ENCODE measurements at regions not wholly inside any gene's neighbourhood (a gene's known extent, or its start where the extent isn't known, plus 50 kb on each side); places are given as distances from the start of the nearest gene placed in this dataset.

- TF ChIP-seq, protein P1, sequence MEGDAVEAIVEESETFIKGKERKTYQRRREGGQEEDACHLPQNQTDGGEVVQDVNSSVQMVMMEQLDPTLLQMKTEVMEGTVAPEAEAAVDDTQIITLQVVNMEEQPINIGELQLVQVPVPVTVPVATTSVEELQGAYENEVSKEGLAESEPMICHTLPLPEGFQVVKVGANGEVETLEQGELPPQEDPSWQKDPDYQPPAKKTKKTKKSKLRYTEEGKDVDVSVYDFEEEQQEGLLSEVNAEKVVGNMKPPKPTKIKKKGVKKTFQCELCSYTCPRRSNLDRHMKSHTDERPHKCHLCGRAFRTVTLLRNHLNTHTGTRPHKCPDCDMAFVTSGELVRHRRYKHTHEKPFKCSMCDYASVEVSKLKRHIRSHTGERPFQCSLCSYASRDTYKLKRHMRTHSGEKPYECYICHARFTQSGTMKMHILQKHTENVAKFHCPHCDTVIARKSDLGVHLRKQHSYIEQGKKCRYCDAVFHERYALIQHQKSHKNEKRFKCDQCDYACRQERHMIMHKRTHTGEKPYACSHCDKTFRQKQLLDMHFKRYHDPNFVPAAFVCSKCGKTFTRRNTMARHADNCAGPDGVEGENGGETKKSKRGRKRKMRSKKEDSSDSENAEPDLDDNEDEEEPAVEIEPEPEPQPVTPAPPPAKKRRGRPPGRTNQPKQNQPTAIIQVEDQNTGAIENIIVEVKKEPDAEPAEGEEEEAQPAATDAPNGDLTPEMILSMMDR (IDR thresholded peaks at IDR 0.05), result no peak
- TF ChIP-seq POLR2A (IDR thresholded peaks at IDR 0.05), result no peak
- TF ChIP-seq EP300 (IDR thresholded peaks at IDR 0.05), result no peak
Measured at GRCh38 chr6:105503641-105504040, 100.8 kb upstream of the PREP start.
